ENCODE measurements at regions not wholly inside any gene's neighbourhood (a gene's known extent, or its start where the extent isn't known, plus 50 kb on each side); places are given as distances from the start of the nearest gene placed in this dataset.
"Not testable (repeated sequence)": the region's sequence is repeated elsewhere in the genome, so short reads cannot be mapped to it uniquely, and the experiment has no call there.

DNA sequence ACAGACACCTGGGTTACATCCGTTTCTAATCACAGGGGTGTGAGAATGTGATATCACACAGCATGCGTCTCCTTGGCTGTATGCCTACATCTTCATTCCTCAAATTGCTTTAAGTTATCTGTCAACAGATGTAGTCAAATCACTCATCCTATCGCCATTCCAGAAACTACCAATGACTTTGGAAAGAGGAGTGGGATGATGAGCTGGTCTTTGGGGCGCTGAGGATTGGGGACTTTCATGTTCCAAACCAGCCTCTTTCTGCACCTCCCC is 104.8 kb downstream of the NAV1 start:
- H3F3A ChIP-seq (replicated peaks; ENCODE audit: insufficient read depth) = peaks cover 60% of the 10 kb centered on the region
- peaks cover 25% of the 10 kb centered on the region for H4K20me1 ChIP-seq (ENCODE audit: insufficient read depth)
- H3K9me2 ChIP-seq = no peaks in the 10 kb centered on the region
- H3K4me1 ChIP-seq (ENCODE audit: control insufficient read depth in 1 of 2, insufficient read depth in 2 of 2, low read depth in 1 of 2, low read length in 1 of 2) = peaks cover 11 to 12% of the 10 kb centered on the region in 2 experiments; a peak in 2 of 4 replicates
- H3K4me2 ChIP-seq = no peak overlapping the region
- H3K9me3 ChIP-seq = no peaks in the 10 kb centered on the region
- H3K27me3 ChIP-seq (ENCODE audit: insufficient read depth) = no peaks in the 10 kb centered on the region
- peaks cover 10 to 17% of the 10 kb centered on the region in 2 experiments for H3K36me3 ChIP-seq (replicated peaks in 1 of 2; ENCODE audit: control insufficient read depth in 1 of 2, insufficient read depth in 2 of 2, low read length in 1 of 2)
- TF ChIP-seq TCF12 (IDR thresholded peaks at IDR 0.05) = peak; percentile 6; the same call in 1 of the 2 replicates
- no peak for TF ChIP-seq FOSL2 (IDR thresholded peaks at IDR 0.05; ENCODE audit: borderline replicate concordance, low read depth)
- 80% methylated on average over 4 of the region's 4 CpGs for WGBS (ENCODE audit: low lambda C conversion rate)
- ChIA-PET CTCF (interaction anchor here (1.2 kb wide), 1 partner anchor 12 kb away, joined by 4 read pairs; no protein-coding TSS in a partner anchor), POLR2A (no interaction called here)
- peak overlapping the region in 1 of 2 experiments; percentile 4; a peak in 1 of 4 replicates for H3K27ac ChIP-seq (ENCODE audit: low read depth in 2 of 2, low read length in 1 of 2)
- H2AFZ ChIP-seq (ENCODE audit: low read depth) = no peak overlapping the region
- H3K4me3 ChIP-seq (ENCODE audit: low read depth in 2 of 2, low read length in 1 of 2) = no peak overlapping the region
- H3K79me2 ChIP-seq (ENCODE audit: insufficient read depth) = peaks cover 61% of the 10 kb centered on the region
- no peak for DNase-seq
- H3K9ac ChIP-seq = no peak overlapping the region

DNA sequence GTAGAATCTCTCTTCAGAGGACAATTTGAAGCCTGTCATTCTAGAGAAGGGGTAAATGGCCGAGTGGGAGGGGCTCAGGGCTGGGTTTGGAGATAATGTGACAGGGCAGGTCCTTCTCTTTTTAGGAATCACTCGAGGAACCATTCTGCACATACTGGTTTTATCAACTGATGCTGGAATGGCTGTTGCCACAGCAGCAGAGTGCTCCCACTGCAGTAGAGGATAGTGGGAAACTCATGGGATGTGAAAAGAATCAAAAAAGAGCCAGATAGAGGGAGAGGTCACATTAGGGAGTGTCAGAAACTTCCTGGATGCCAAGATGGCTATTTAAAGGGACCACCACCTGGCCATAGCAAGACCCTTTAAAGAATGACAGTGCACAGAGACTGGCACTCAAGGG is 105.3 kb downstream of the NAV1 start:
- TF ChIP-seq SMC3 (IDR thresholded peaks at IDR 0.05; ENCODE audit: low read depth, low read length) (no peak), TAF1 (IDR thresholded peaks at IDR 0.05; ENCODE audit: borderline replicate concordance, low read depth, low read length) (no peak), FOXJ3 (CRISPR knock-in tag; IDR thresholded peaks at IDR 0.05) (no peak), TCF12 (IDR thresholded peaks at IDR 0.05) (no peak), FOSL2 (IDR thresholded peaks at IDR 0.05; ENCODE audit: borderline replicate concordance, low read depth) (no peak), ELF1 (IDR thresholded peaks at IDR 0.05) (no peak), GABPA (IDR thresholded peaks at IDR 0.05; ENCODE audit: low read depth) (no peak), RCOR1 (IDR thresholded peaks at IDR 0.05; ENCODE audit: low read length) (no peak), NRF1 (IDR thresholded peaks at IDR 0.05; ENCODE audit: low read depth, low read length) (no peak), EP300 (IDR thresholded peaks at IDR 0.05; ENCODE audit: borderline replicate concordance in 1 of 2, low read depth in 1 of 2, low read length in 1 of 2) (no peak), FOXM1 (IDR thresholded peaks at IDR 0.05; ENCODE audit: low read depth) (no peak), YY1 (IDR thresholded peaks at IDR 0.05; ENCODE audit: low read depth) (no peak), CHD2 (IDR thresholded peaks at IDR 0.05; ENCODE audit: low read length, partially characterized antibody) (no peak)
- TF ChIP-seq, protein P1, sequence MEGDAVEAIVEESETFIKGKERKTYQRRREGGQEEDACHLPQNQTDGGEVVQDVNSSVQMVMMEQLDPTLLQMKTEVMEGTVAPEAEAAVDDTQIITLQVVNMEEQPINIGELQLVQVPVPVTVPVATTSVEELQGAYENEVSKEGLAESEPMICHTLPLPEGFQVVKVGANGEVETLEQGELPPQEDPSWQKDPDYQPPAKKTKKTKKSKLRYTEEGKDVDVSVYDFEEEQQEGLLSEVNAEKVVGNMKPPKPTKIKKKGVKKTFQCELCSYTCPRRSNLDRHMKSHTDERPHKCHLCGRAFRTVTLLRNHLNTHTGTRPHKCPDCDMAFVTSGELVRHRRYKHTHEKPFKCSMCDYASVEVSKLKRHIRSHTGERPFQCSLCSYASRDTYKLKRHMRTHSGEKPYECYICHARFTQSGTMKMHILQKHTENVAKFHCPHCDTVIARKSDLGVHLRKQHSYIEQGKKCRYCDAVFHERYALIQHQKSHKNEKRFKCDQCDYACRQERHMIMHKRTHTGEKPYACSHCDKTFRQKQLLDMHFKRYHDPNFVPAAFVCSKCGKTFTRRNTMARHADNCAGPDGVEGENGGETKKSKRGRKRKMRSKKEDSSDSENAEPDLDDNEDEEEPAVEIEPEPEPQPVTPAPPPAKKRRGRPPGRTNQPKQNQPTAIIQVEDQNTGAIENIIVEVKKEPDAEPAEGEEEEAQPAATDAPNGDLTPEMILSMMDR (IDR thresholded peaks at IDR 0.05) = no peak
- TF ChIP-seq, protein P2, sequence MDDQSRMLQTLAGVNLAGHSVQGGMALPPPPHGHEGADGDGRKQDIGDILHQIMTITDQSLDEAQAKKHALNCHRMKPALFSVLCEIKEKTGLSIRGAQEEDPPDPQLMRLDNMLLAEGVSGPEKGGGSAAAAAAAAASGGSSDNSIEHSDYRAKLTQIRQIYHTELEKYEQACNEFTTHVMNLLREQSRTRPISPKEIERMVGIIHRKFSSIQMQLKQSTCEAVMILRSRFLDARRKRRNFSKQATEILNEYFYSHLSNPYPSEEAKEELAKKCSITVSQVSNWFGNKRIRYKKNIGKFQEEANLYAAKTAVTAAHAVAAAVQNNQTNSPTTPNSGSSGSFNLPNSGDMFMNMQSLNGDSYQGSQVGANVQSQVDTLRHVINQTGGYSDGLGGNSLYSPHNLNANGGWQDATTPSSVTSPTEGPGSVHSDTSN (IDR thresholded peaks at IDR 0.05) = no peak
- TF ChIP-seq, protein P3, sequence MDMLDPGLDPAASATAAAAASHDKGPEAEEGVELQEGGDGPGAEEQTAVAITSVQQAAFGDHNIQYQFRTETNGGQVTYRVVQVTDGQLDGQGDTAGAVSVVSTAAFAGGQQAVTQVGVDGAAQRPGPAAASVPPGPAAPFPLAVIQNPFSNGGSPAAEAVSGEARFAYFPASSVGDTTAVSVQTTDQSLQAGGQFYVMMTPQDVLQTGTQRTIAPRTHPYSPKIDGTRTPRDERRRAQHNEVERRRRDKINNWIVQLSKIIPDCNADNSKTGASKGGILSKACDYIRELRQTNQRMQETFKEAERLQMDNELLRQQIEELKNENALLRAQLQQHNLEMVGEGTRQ (IDR thresholded peaks at IDR 0.05; ENCODE audit: borderline replicate concordance, low read depth, low read length) = no peak
- 66% methylated on average over 2 of the region's 2 CpGs for WGBS (ENCODE audit: low lambda C conversion rate)
- peaks cover 61% of the 10 kb centered on the region for H3K79me2 ChIP-seq (ENCODE audit: insufficient read depth)
- H3K4me3 ChIP-seq (ENCODE audit: low read depth in 2 of 2, low read length in 1 of 2) = no peak overlapping the region
- no peaks in the 10 kb centered on the region for H3K9me3 ChIP-seq
- peaks cover 11 to 15% of the 10 kb centered on the region in 2 experiments; a peak in 2 of 4 replicates for H3K4me1 ChIP-seq (ENCODE audit: control insufficient read depth in 1 of 2, insufficient read depth in 2 of 2, low read depth in 1 of 2, low read length in 1 of 2)
- peaks cover 57% of the 10 kb centered on the region for H3F3A ChIP-seq (replicated peaks; ENCODE audit: insufficient read depth)
- ChIA-PET CTCF (no interaction called here), POLR2A (no interaction called here)
- H3K4me2 ChIP-seq = no peak overlapping the region
- H2AFZ ChIP-seq (ENCODE audit: low read depth) = no peak overlapping the region
- H4K20me1 ChIP-seq (ENCODE audit: insufficient read depth) = peaks cover 24% of the 10 kb centered on the region
- DNase-seq = no peak
- H3K27ac ChIP-seq (ENCODE audit: low read depth in 2 of 2, low read length in 1 of 2) = peak overlapping the region in 1 of 2 experiments; percentile 4; a peak in 1 of 4 replicates
- H3K9me2 ChIP-seq = no peaks in the 10 kb centered on the region
- H3K27me3 ChIP-seq (ENCODE audit: insufficient read depth) = no peaks in the 10 kb centered on the region
- H3K9ac ChIP-seq = no peak overlapping the region
- peaks cover 13 to 18% of the 10 kb centered on the region in 2 experiments for H3K36me3 ChIP-seq (replicated peaks in 1 of 2; ENCODE audit: control insufficient read depth in 1 of 2, insufficient read depth in 2 of 2, low read length in 1 of 2)

DNA sequence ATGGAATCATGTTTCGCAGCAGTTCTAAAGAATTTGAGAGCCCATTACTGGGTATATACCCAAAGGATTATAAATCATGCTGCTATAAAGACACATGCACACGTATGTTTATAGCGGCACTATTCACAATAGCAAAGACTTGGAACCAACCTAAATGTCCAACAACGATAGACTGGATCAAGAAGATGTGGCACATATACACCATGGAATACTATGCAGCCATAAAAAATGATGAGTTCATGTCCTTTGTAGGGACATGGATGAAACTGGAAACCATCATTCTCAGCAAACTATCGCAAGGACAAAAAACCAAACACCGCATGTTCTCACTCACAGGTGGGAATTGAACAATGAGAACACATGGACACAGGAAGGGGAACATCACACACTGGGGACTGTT is 106.1 kb downstream of the NAV1 start:
- POLR2A ChIA-PET; H3K4me2 ChIP-seq; H3K9me3 ChIP-seq; H3K9me2 ChIP-seq; H3K27ac ChIP-seq (ENCODE audit: low read depth in 2 of 2, low read length in 1 of 2); H3K27me3 ChIP-seq (ENCODE audit: insufficient read depth); H3K4me3 ChIP-seq (ENCODE audit: low read depth in 2 of 2, low read length in 1 of 2); CTCF ChIA-PET; H3K9ac ChIP-seq; DNase-seq; H2AFZ ChIP-seq (ENCODE audit: low read depth): not testable (repeated sequence)
- Histone ChIP-seq H3K36me3 (replicated peaks in 1 of 2; ENCODE audit: control insufficient read depth in 1 of 2, insufficient read depth in 2 of 2, low read length in 1 of 2) (peaks cover 13 to 26% of the 10 kb centered on the region in 2 experiments), H3K4me1 (ENCODE audit: control insufficient read depth in 1 of 2, insufficient read depth in 2 of 2, low read depth in 1 of 2, low read length in 1 of 2) (peaks cover 11 to 22% of the 10 kb centered on the region in 2 experiments; a peak in 2 of 4 replicates), H3K79me2 (ENCODE audit: insufficient read depth) (peaks cover 61% of the 10 kb centered on the region), H4K20me1 (ENCODE audit: insufficient read depth) (peaks cover 28% of the 10 kb centered on the region), H3F3A (replicated peaks; ENCODE audit: insufficient read depth) (peaks cover 55% of the 10 kb centered on the region)
- 96% methylated on average over 3 of the region's 6 CpGs for whole genome bisulfite sequencing (ENCODE audit: low lambda C conversion rate)
